RCC 7860 (cell line): ENCODE measurements at regions not wholly inside any gene's neighbourhood (a gene's known extent, or its start where the extent isn't known, plus 50 kb on each side); places are given as distances from the start of the nearest gene placed in this dataset.
"Not testable (repeated sequence)": the region's sequence is repeated elsewhere in the genome, so short reads cannot be mapped to it uniquely, and the experiment has no call there.

Experiments used
- DNase-seq: peaks from one replicate; pipeline ENCODE4 v3.0.0-alpha.2; 2015; ENCODE audit warnings: low spot score
- FAIRE-seq: peaks from 2 replicates; lab custom pipeline; 2012; peaks lifted over from hg19 to GRCh38; lab: Jason Lieb, UNC

- no peak for DNase-seq
- FAIRE-seq: no peak
Observed at GRCh38 chr9:73923796-73924195, 573.3 kb upstream of the RORB start.

DNA sequence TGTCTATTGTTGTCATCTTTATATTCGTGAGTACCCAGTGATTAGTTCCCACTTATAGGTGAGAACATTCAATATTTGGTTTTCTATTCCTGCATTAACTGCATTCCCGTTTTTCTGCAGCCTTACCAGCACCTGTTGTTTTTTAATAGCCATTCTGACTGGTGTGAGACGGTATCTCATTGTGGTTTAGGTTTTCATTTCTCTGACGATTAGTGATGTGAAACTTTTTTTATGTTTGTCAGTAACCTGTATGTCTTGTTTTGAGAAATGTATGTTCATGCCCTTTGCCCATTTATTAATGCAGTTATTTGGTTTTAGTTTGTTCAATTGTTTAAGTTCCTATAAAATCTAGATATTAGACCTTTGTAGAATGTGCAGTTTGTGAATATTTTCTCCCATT, 546.0 kb upstream of the RORB start:
- DNase-seq: no peak
- FAIRE-seq: no peak

DNA sequence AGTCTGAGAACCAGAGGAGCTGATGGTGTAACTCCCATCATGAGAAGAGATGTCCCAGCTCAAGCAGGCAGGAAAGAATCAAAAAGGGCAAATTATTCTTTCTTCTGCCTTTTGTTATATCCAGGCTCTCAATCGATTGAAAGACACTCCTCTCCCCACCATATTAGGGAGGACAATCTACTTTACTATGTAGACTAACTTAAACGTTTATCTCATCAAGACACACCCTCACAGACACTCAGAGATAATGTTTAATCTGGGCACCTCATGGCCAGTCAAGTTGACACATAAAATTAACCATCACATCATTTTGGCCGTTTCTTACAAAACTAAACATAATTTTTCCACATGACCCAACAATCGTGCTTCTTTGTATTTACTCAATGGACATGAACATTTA, 534.3 kb upstream of the RORB start:
- DNase-seq (no peak), FAIRE-seq (no peak)

DNA sequence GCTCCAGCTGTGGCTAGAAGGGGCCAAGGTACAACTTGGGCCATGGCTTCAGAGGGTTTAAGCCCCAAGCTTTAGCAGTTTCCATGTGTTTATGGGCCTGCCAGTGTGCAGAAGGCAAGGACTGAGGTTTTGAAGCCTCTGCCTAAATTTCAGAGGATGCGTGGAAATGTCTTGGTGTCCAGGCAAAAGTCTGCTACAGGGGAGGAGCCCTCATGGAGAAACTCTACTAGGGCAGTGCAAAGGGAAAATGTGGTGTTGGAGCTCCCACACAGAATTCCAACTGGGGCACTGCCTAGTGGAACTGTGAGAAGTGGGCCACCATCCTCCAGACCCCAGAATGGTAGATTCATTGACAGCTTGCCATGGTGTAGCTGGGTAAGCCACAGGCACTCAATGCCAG, 527.2 kb upstream of the RORB start:
- FAIRE-seq: no peak

GRCh38 chr9:73976424-73976823, 520.7 kb upstream of the RORB start:
- DNase-seq, FAIRE-seq: not testable (repeated sequence)

More for the DNA sequence above, 527.2 kb upstream of the RORB start:
- no peak for DNase-seq

DNA sequence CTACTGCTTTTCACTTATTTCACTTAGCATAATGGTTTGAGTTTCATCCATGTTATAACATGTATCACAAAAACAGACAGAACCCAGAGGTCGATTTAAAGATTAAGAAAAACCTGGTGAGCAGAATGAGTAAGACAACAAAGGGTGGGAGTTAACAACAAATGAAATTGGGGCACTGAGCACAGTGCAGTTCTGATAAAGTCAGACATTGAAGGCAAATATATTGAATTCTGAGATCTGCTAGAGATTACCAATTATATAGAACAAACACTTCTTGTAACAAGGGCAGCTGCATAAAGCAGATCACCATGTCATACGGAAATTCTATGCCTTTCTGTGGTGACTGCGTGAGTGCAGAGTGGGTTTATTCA, 517.3 kb upstream of the RORB start:
- no peak for FAIRE-seq
- no peak for DNase-seq

GRCh38 chr9:73980754-73981153, 516.4 kb upstream of the RORB start:
- no peak for DNase-seq
- peak; percentile 45 for FAIRE-seq

DNA sequence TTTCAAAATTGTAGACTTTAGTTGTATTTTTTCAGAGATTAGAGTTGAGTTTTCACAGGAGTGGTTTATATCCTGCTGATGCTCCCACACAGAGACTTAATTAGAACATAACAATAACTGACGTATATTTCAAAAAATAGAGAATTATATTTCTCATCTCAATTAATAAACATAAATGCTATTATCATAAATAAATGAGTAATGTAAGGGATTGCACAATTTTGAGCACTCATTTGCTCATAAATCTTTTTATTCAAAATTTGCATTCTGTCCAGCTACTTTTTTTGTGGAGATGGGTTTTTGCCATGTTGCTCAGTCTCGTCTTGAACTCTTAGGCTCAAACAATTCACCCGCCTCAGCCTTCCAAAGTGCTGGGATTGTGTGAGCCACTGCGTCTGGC, 515.7 kb upstream of the RORB start:
- no peak for DNase-seq
- no peak for FAIRE-seq

DNA sequence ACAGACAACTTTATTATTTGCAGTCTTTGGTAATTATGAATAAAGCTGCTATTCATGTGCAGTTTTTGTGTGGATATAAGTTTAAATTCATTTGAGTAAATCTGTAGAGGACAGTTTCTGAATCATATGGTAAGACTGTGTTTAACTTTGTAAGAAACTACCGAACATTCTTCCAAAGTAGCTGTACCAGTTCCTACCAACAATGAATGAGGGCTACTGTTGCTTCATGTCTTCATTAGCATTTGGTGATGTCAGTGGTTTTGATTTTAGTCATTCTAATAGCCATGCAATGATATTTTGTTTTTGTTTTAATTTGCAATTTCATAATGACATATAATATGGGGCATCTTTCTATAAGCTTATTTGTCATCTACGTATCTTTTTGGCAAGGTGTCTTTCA, 501.3 kb upstream of the RORB start:
- DNase-seq: no peak
- FAIRE-seq: no peak

GRCh38 chr9:73996844-73997243, 500.3 kb upstream of the RORB start:
- FAIRE-seq: no peak
- no peak for DNase-seq

DNA sequence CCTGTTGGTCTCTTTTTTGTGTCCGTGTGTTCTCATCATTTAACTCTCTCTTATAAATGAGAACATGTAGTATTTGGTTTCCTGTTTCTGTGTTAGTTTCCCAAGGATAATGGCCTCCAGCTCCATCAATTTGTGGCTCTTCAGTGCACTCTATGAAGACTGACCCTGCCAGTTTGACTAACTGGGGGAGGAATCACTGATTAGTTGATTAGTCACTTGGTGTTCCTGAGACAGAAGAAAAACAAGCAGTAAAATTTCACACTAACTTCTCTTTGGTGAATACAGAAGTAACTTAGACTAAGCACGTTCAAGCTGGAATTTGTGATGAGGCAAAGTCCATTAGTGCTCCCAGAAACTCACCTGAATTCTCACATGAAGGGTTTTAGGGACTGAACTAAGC, 495.8 kb upstream of the RORB start:
- no peak for DNase-seq
- FAIRE-seq: no peak

DNA sequence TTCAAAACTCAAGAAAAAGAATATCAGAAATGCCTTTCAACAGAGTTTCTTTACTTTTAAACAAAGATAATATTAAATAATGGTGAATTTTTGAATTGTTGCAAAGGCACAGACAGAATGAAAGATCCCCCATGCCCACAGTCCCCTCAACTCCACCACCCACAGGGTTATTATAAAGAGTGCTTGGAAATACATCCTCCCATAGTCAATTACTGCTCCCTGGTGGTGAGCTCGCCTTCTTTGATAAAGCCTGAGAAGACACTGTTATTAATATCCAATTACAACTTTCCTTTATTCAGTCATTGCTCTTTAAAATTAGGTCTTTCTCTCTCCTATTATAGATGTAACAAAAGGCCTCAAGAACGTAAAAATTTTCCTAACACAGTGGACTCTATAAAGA, 490.2 kb upstream of the RORB start:
- no peak for FAIRE-seq
- DNase-seq: no peak

DNA sequence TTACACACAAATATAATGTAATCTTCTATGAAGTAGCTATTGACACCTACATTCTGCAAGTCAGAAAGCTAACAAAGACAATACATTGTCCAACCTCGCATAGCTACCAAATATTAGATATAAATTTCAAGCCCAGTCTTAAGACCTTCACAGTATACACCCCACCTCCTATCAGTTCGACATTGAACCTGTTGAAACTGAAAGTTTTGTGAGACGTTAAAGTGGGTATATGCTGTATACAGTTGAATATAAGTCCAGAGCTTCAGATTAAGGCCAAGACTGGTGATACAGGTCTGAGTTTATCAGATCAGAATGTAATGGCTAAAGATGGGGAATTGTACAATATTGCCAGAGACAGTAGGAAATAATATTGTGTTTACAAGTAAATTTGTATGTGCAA, 489.3 kb upstream of the RORB start:
- no peak for DNase-seq
- no peak for FAIRE-seq

DNA sequence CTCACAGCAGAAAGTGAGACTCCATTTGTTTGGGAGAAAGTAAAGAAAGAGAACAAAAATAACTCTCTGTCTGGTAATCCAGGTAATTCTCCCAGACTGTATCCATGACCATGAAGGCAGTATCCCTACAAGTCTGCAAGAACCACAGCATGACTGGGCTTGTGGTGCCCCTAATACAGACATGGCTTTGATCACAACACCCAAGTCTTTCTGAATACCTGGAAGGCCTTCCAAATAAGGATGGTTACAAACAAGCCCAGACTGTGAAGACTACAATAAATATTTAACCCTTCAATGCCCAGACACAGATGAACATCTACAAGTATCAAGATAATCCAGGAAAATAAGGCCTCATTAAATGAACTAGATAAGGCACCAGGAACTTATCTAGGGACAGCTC, 481.1 kb upstream of the RORB start:
- FAIRE-seq: no peak
- DNase-seq: no peak

GRCh38 chr9:74025402-74025925, 471.7 kb upstream of the RORB start:
- FAIRE-seq: peak; percentile 67

GRCh38 chr9:74032421-74032820, 464.7 kb upstream of the RORB start:
- no peak for DNase-seq
- FAIRE-seq: no peak

More at GRCh38 chr9:74025402-74025925, 471.7 kb upstream of the RORB start:
- DNase-seq: peak; percentile 56

GRCh38 chr9:74035786-74036185, 461.3 kb upstream of the RORB start:
- no peak for FAIRE-seq
- no peak for DNase-seq

GRCh38 chr9:74036549-74037231, 460.4 kb upstream of the RORB start:
- DNase-seq (no peak), FAIRE-seq (no peak)

- FAIRE-seq (no peak), DNase-seq (no peak)
Observed at GRCh38 chr9:74037274-74037673, 459.9 kb upstream of the RORB start.

DNA sequence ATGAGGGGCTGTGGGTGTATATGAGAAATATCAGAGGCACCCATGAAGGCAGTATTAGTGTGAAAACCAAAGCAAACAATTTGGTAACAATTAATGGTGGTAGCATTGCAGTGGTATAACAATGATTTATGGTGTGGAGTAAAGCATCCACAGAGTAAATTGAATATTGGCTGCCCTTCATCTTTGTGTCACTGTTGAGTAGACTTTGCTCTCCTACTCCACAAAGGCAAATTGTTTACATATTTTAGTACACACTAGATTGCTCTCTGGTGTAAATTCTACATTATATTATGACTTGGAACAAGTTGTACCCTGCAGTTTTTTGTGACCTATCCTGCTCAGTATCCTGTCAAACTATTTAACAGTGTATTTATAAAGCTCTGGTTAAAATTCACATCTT, 455.5 kb upstream of the RORB start:
- DNase-seq: no peak
- FAIRE-seq: no peak

- FAIRE-seq (no peak), DNase-seq (no peak)
Observed at GRCh38 chr9:74044844-74045243, 452.3 kb upstream of the RORB start.

GRCh38 chr9:74056023-74056422, 441.1 kb upstream of the RORB start:
- DNase-seq (no peak), FAIRE-seq (no peak)

GRCh38 chr9:74057051-74057450, 440.1 kb upstream of the RORB start:
- not testable (repeated sequence) for DNase-seq, FAIRE-seq
